Mucosa of rectum (tissue), 2 donors: ENCODE measurements at regions not wholly inside any gene's neighbourhood (a gene's known extent, or its start where the extent isn't known, plus 50 kb on each side); places are given as distances from the start of the nearest gene placed in this dataset.
"Not testable (repeated sequence)": the region's sequence is repeated elsewhere in the genome, so short reads cannot be mapped to it uniquely, and the experiment has no call there.

Source experiments
- H3K27ac ChIP-seq, 2 donors: one replicate each; pipeline ENCODE4 v1.7.0; 2013; ENCODE audit warnings: inconsistent platforms in 2 of 2, low read depth in 2 of 2, low read length in 2 of 2
- H3K27me3 ChIP-seq, 2 donors: one replicate each; pipeline ENCODE4 v1.7.0; 2013; ENCODE audit warnings: low read length in 2 of 2; ENCODE audit not compliant: control insufficient read depth in 2 of 2, insufficient read depth in 2 of 2
- H3K36me3 ChIP-seq, 2 donors: one replicate each; pipeline ENCODE4 v1.7.0; 2013; ENCODE audit warnings: low read length in 2 of 2; ENCODE audit not compliant: control insufficient read depth in 2 of 2, insufficient read depth in 2 of 2
- H3K4me1 ChIP-seq, 2 donors: one replicate each; pipeline ENCODE4 v1.7.0; 2013; ENCODE audit warnings: low read length in 2 of 2, mild to moderate bottlenecking in 1 of 2; ENCODE audit not compliant: control insufficient read depth in 2 of 2, insufficient read depth in 2 of 2
- H3K4me3 ChIP-seq, 2 donors: one replicate each; pipeline ENCODE4 v1.7.0; 2013; ENCODE audit warnings: low read length in 2 of 2
- H3K9ac ChIP-seq, 2 donors: one replicate each; pipeline ENCODE4 v1.7.0; 2013; ENCODE audit warnings: low read length in 2 of 2, low read depth in 1 of 2, mild to moderate bottlenecking in 1 of 2
- H3K9me3 ChIP-seq, 2 donors: one replicate each; pipeline ENCODE4 v1.7.0; 2013; ENCODE audit warnings: low read length in 2 of 2; ENCODE audit not compliant: control insufficient read depth in 2 of 2
- donor health status: healthy.
- donor health status: Normal muscosa, but diverticular disease.

DNA sequence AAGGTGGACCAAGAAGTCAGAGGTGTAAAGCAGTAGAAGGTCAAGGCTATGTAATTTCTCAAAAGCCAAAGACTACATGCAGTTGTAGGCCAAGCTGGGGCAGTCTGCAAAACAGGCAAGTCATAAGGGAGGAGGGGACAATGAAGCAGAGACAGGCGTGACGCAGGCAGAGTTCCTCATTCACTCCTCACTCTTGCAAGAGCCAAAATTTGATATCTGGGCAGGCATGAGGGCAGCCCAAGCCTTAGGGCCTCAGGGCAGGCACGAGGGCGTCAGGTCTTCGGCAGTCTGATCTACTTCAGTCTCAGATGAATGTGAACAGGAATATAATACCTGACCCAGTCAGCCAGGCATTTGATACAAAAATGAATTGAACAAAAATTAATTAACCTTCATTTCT, 86.4 kb upstream of the AGA start:
- Histone ChIP-seq H3K27ac (no peak overlapping the region), H3K36me3 (no peaks in the 10 kb centered on the region), H3K9me3 (no peaks in the 10 kb centered on the region), H3K4me3 (no peak overlapping the region), H3K27me3 (no peaks in the 10 kb centered on the region), H3K4me1 (no peaks in the 10 kb centered on the region), H3K9ac (no peak overlapping the region)

DNA sequence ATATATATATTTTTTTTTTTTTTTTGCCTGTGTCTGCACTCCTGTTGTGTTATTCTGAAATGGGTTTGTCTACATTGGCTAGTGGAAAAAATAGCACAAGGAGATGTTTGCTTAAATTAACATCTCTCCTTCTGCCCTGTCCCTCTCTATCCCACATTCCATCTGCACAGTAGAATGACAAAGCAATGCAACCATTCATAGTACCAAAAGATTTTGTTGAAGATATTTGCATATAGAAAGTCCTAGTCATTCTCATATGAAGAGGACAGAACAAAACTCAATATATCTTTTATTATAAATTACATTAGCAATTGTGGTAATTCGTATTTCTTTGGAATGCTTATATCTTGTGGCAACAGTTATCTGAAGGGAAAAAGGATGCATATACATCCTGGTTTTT, 88.3 kb upstream of the AGA start:
- H3K9me3 ChIP-seq, result no peaks in the 10 kb centered on the region
- no peaks in the 10 kb centered on the region for H3K27me3 ChIP-seq
- no peaks in the 10 kb centered on the region for H3K36me3 ChIP-seq
- H3K4me1 ChIP-seq, result no peaks in the 10 kb centered on the region
- H3K9ac ChIP-seq, result no peak overlapping the region
- H3K27ac ChIP-seq, result no peak overlapping the region
- no peak overlapping the region for H3K4me3 ChIP-seq

DNA sequence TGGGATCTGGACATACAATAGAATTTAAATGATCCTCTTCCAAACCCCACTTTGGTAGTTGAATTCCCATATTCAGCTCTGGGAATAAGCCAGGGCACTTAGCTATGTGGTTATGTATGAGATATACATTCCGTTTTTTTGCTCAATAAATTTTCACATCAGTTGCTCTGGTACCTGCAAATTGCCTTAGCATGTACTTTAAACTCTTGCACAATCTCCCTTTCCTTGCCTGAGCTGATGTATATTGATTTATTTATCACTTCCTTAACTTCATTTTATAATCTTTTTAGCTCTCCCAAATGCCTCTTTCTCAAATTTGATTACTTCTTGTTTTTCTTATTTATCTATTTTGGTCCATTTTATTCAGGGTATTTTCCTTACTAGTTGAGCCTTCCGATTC, 90.1 kb upstream of the AGA start:
- Histone ChIP-seq H3K27ac (no peak overlapping the region), H3K36me3 (no peaks in the 10 kb centered on the region), H3K4me1 (no peaks in the 10 kb centered on the region), H3K27me3 (no peaks in the 10 kb centered on the region), H3K9me3 (no peaks in the 10 kb centered on the region), H3K4me3 (no peak overlapping the region), H3K9ac (no peak overlapping the region)

DNA sequence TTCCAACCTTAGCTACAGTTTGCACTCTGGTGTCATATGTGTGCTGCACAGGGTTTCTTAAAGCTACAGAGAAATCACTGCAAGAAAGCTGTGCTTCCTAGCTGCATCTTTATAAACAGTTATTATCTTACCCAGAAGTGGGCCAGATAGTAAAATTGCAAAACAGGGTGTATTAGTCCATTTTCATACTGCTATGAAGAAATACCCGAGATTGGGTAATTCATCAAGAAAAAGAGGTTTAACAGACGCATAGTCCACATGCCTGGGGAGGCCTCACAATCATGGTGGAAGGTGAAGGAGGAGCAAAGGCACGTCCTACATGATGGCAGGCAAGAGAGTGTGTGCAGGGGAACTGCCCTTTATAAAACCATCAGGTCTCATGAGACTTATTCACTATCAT, 92.6 kb upstream of the AGA start:
- H3K36me3 ChIP-seq, H3K27me3 ChIP-seq, H3K9ac ChIP-seq, H3K4me3 ChIP-seq, H3K4me1 ChIP-seq, H3K27ac ChIP-seq, H3K9me3 ChIP-seq: not testable (repeated sequence)

DNA sequence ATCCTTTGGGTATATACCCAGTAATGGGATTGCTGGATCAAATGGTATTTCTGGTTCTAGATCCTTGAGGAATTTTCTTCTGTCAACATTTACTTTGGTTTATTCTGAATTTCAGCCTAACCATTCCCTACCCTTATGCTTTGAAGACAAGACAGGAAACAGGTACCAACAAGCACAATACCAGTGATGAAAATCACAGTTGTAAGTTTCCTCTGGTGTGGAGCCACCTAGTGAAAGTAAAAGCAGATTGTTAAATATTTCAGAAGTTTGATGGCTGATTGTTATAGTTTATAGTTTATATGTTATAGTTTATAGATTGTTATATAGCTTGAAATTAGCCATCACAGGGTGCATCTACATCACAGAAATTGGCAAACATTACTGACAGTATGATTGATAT, 104.5 kb upstream of the AGA start:
- no peaks in the 10 kb centered on the region for H3K36me3 ChIP-seq
- H3K4me1 ChIP-seq, result no peaks in the 10 kb centered on the region
- no peak overlapping the region for H3K27ac ChIP-seq
- H3K4me3 ChIP-seq, result no peak overlapping the region
- H3K9ac ChIP-seq, result no peak overlapping the region
- no peaks in the 10 kb centered on the region for H3K9me3 ChIP-seq
- no peaks in the 10 kb centered on the region for H3K27me3 ChIP-seq

DNA sequence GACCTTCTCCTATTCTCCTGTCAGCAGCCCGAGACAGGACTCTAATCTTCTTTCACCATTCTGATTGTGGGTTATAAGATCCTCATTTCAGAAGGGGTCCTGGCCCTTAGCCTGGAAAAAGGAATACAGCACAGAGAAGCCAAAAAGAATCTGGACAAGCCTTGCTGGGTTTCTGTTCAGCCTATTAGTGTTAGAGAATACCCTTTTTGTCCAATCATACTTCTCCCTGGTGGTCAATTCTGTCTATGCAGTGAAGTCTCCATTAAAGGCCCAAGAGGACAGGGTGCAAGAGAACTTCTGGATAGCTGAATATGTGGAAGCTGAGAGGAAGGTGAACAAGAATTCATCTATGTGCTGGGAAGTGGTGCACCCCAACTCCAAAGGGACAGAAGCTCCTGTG, 105.7 kb upstream of the AGA start:
- Histone ChIP-seq H3K4me1 (no peaks in the 10 kb centered on the region), H3K27ac (no peak overlapping the region), H3K9ac (no peak overlapping the region), H3K27me3 (no peaks in the 10 kb centered on the region), H3K36me3 (no peaks in the 10 kb centered on the region), H3K4me3 (no peak overlapping the region), H3K9me3 (no peaks in the 10 kb centered on the region)

DNA sequence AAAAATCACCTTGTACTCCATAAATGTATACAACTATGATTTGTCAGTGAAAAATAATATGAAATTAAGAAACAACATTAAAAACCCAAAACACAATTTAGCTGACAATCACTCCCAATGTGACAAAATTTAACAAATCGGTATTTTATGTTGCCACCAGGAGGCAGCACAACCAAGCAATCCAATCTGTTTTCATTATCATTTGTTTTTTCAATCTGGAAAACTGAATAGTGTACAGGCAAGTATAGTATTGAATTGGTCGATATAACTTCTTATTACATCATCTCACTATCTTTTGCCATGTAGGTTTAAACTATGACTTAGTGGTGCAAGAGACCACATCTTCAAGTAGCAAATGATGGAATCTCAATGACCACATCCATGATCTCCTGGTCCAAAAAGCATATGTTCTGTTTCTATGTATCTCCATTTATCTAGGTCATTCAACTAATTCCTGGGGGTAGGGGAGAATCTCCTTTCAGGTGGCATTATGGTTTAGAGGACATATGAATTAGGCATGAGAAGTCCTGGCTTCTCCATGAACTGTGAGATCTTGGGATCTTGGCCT, 112.9 kb upstream of the AGA start:
- Histone ChIP-seq H3K27ac (no peak overlapping the region), H3K4me3 (no peak overlapping the region)

DNA sequence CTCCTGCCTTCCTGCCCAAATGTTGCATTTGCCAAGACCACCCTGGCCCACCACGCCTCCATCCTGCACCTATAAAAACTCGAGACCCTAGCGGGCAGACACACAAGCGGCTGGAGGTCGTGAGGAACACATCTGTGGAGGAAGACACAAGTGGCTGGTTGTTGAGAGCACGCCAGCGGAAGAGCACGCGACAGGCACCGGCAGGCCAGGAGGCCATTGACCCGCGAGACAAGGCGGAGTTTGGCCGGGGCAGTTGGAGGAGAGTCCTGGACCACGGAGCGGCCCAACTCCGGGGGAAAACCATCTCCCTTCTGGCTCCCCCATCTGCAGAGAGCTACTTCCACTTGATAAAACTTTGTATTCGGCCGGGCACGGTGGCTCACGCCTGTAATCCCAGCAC, 115.2 kb upstream of the AGA start:
- H3K36me3 ChIP-seq, result no peaks in the 10 kb centered on the region
- H3K9ac ChIP-seq, result no peak overlapping the region
- H3K9me3 ChIP-seq, result no peaks in the 10 kb centered on the region
- no peaks in the 10 kb centered on the region for H3K4me1 ChIP-seq
- no peak overlapping the region for H3K4me3 ChIP-seq
- H3K27me3 ChIP-seq, result no peaks in the 10 kb centered on the region
- no peak overlapping the region for H3K27ac ChIP-seq

More for the DNA sequence above, 112.9 kb upstream of the AGA start:
- H3K9me3 ChIP-seq, result no peaks in the 10 kb centered on the region
- no peak overlapping the region for H3K9ac ChIP-seq
- no peaks in the 10 kb centered on the region for H3K36me3 ChIP-seq
- H3K27me3 ChIP-seq, result no peaks in the 10 kb centered on the region
- H3K4me1 ChIP-seq, result no peaks in the 10 kb centered on the region

DNA sequence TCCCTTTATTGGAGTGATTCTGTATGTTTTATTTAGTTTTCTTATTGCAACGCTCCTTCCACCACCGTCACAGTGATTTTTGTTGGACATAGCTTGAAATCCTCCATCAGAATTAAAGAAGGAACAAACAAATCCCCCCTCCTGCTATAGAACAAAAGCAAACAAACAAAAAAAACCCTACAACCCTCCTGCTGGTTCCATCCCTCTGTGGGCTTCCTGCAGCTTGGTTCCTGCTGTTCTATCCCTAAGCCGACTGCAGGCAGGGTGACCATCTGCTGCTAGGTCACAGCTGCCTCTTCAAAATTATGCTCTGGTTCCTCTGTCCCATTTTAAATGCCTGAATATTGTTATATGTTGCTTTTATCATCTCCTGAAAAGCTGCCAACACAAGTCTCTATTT, 116.8 kb upstream of the AGA start:
- no peaks in the 10 kb centered on the region for H3K36me3 ChIP-seq
- no peaks in the 10 kb centered on the region for H3K9me3 ChIP-seq
- H3K4me1 ChIP-seq, result no peaks in the 10 kb centered on the region
- no peaks in the 10 kb centered on the region for H3K27me3 ChIP-seq
- no peak overlapping the region for H3K9ac ChIP-seq
- no peak overlapping the region for H3K4me3 ChIP-seq
- no peak overlapping the region for H3K27ac ChIP-seq

DNA sequence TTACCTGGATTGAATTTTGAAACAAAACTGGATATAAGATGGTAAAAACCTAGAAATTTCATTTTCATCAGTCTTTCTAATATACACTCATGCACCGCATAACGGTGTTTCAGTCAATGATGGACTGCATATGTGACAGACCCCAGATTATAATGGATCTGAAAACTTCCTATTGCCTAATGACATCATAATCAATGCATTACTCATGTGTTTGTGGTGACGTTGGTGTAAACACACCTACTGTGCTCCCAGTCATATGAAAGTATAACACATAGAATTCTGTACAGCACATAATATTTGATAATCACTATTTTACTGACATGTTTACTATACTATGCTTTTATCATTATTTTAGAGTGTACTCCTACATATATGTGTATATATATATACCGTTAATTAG, 119.9 kb upstream of the AGA start:
- Histone ChIP-seq H3K36me3 (no peaks in the 10 kb centered on the region), H3K27me3 (no peaks in the 10 kb centered on the region), H3K9me3 (no peaks in the 10 kb centered on the region), H3K27ac (no peak overlapping the region), H3K4me1 (no peaks in the 10 kb centered on the region), H3K4me3 (no peak overlapping the region), H3K9ac (no peak overlapping the region)

DNA sequence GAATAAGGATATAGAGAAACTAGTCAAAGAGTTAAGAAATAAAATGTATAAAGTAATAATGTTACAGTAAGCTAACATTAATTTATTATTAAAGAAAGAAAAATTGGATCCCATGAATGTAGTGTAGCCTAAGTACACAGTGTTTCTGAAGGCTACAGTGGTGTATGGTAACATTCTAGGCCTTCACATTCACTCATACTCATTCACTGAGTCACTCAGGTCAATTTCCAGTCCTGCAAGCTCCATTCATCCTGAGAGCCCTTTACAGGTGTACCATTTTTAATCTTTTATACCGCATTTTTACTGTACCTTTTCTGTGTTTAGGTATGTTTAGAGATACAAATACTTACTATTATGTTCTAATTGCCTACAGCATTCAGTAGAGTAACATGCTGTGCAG, 120.6 kb upstream of the AGA start:
- no peaks in the 10 kb centered on the region for H3K4me1 ChIP-seq
- no peak overlapping the region for H3K9ac ChIP-seq
- H3K27ac ChIP-seq, result no peak overlapping the region
- no peaks in the 10 kb centered on the region for H3K27me3 ChIP-seq
- H3K4me3 ChIP-seq, result no peak overlapping the region
- H3K36me3 ChIP-seq, result no peaks in the 10 kb centered on the region
- H3K9me3 ChIP-seq, result no peaks in the 10 kb centered on the region
